ENCODE measurements at regions not wholly inside any gene's neighbourhood (a gene's known extent, or its start where the extent isn't known, plus 50 kb on each side); places are given as distances from the start of the nearest gene placed in this dataset.

GRCh38 chr21:26632691-26633090 lies 59.6 kb upstream of the CYYR1 start:
- H3K4me3 Mint-ChIP-seq (ENCODE audit: unreplicated experiment), result no peak overlapping the region
- no peak overlapping the region for H3K27ac Mint-ChIP-seq (ENCODE audit: unreplicated experiment)
- no peaks in the 10 kb centered on the region for H3K4me1 Mint-ChIP-seq (ENCODE audit: unreplicated experiment)
- DNase-seq (ENCODE audit: extremely low spot score, unreplicated experiment), result no peak
- peaks cover 10% of the 10 kb centered on the region for H3K9me3 Mint-ChIP-seq (ENCODE audit: unreplicated experiment)
- TF ChIP-seq CTCF (IDR thresholded peaks at IDR 0.05), result no peak
- H3K27me3 Mint-ChIP-seq (ENCODE audit: unreplicated experiment), result no peaks in the 10 kb centered on the region
- H3K36me3 Mint-ChIP-seq (ENCODE audit: unreplicated experiment), result peaks cover 2% of the 10 kb centered on the region

- H3K27ac Mint-ChIP-seq (ENCODE audit: unreplicated experiment), result no peak overlapping the region
- no peaks in the 10 kb centered on the region for H3K36me3 Mint-ChIP-seq (ENCODE audit: unreplicated experiment)
Observed at GRCh38 chr21:26626187-26626586, 53.1 kb upstream of the CYYR1 start.

GRCh38 chr21:26624983-26625519 lies 52.0 kb upstream of the CYYR1 start:
- DNase-seq (ENCODE audit: extremely low spot score, unreplicated experiment), result no peak
- no peak for TF ChIP-seq CTCF (IDR thresholded peaks at IDR 0.05)

More at GRCh38 chr21:26626187-26626586, 53.1 kb upstream of the CYYR1 start:
- peak; percentile 74 for DNase-seq (ENCODE audit: extremely low spot score, unreplicated experiment)
- TF ChIP-seq CTCF (IDR thresholded peaks at IDR 0.05), result no peak
- H3K27me3 Mint-ChIP-seq (ENCODE audit: unreplicated experiment), result peaks cover 5% of the 10 kb centered on the region
- no peaks in the 10 kb centered on the region for H3K9me3 Mint-ChIP-seq (ENCODE audit: unreplicated experiment)
- H3K4me1 Mint-ChIP-seq (ENCODE audit: unreplicated experiment), result no peaks in the 10 kb centered on the region
- no peak overlapping the region for H3K4me3 Mint-ChIP-seq (ENCODE audit: unreplicated experiment)

More at GRCh38 chr21:26624983-26625519, 52.0 kb upstream of the CYYR1 start:
- Mint-ChIP-seq H3K9me3 (ENCODE audit: unreplicated experiment) (no peaks in the 10 kb centered on the region), H3K27ac (ENCODE audit: unreplicated experiment) (no peak overlapping the region), H3K27me3 (ENCODE audit: unreplicated experiment) (peaks cover 5% of the 10 kb centered on the region), H3K4me1 (ENCODE audit: unreplicated experiment) (no peaks in the 10 kb centered on the region), H3K4me3 (ENCODE audit: unreplicated experiment) (no peak overlapping the region), H3K36me3 (ENCODE audit: unreplicated experiment) (no peaks in the 10 kb centered on the region)

All from osteocyte (in vitro differentiated cells).